ENCODE measurements at regions not wholly inside any gene's neighbourhood (a gene's known extent, or its start where the extent isn't known, plus 50 kb on each side); places are given as distances from the start of the nearest gene placed in this dataset.
"Not testable (repeated sequence)": the region's sequence is repeated elsewhere in the genome, so short reads cannot be mapped to it uniquely, and the experiment has no call there.

GRCh38 chr17:27944546-27945332, 51.6 kb upstream of the LYRM9 start:
- in situ Hi-C loops (cut with MboI; ENCODE audit: low sequenced_read_pairs): no loop called here

GRCh38 chr17:27945333-27945616, 52.1 kb upstream of the LYRM9 start:
- in situ Hi-C loops (cut with MboI; ENCODE audit: low sequenced_read_pairs): no loop called here

- in situ Hi-C loops (cut with MboI; ENCODE audit: low sequenced_read_pairs): no loop called here
These were observed 52.8 kb upstream of the LYRM9 start for GRCh38 chr17:27945953-27946352.

GRCh38 chr17:27946513-27946912, 53.3 kb upstream of the LYRM9 start:
- in situ Hi-C loops (cut with MboI; ENCODE audit: low sequenced_read_pairs): no loop called here

GRCh38 chr17:27947005-27947406, 53.8 kb upstream of the LYRM9 start:
- in situ Hi-C loops (cut with MboI; ENCODE audit: low sequenced_read_pairs): no loop called here

- in situ Hi-C loops (cut with MboI; ENCODE audit: low sequenced_read_pairs): no loop called here
These were observed 56.1 kb upstream of the LYRM9 start for GRCh38 chr17:27949304-27949703.

- in situ Hi-C loops (cut with MboI; ENCODE audit: low sequenced_read_pairs): loop anchor here (10.0 kb wide), 1 partner anchor 55 kb away; the partner anchor contains the start of gene LYRM9
These were observed 57.1 kb upstream of the LYRM9 start for GRCh38 chr17:27950225-27950624.

GRCh38 chr17:27950995-27951394, 57.8 kb upstream of the LYRM9 start:
- in situ Hi-C loops (cut with MboI; ENCODE audit: low sequenced_read_pairs): loop anchor here (10.0 kb wide), 1 partner anchor 56 kb away; the partner anchor contains the start of gene LYRM9

- in situ Hi-C loops (cut with MboI; ENCODE audit: low sequenced_read_pairs): loop anchor here (10.0 kb wide), 1 partner anchor 57 kb away; the partner anchor contains the start of gene LYRM9
These were observed 58.7 kb upstream of the LYRM9 start for GRCh38 chr17:27951872-27952271.

- in situ Hi-C loops (cut with MboI; ENCODE audit: low sequenced_read_pairs): loop anchor here (10.0 kb wide), 1 partner anchor 58 kb away; the partner anchor contains the start of gene LYRM9
These were observed 59.2 kb upstream of the LYRM9 start for GRCh38 chr17:27952366-27952765.

GRCh38 chr17:27954548-27955495, 61.7 kb upstream of the LYRM9 start:
- in situ Hi-C loops (cut with MboI; ENCODE audit: low sequenced_read_pairs): loop anchor here (10.0 kb wide), 1 partner anchor 60 kb away; the partner anchor contains the start of gene LYRM9

- in situ Hi-C loops (cut with MboI; ENCODE audit: low sequenced_read_pairs): loop anchor here (10.0 kb wide), 1 partner anchor 62 kb away; the partner anchor contains the start of gene LYRM9
These were observed 63.7 kb upstream of the LYRM9 start for GRCh38 chr17:27956601-27957445.

- in situ Hi-C loops (cut with MboI; ENCODE audit: low sequenced_read_pairs): loop anchor here (10.0 kb wide), 1 partner anchor 63 kb away; the partner anchor contains the start of gene LYRM9
These were observed 64.3 kb upstream of the LYRM9 start for GRCh38 chr17:27957446-27957793.

GRCh38 chr17:27958708-27959381, 65.7 kb upstream of the LYRM9 start:
- in situ Hi-C loops (cut with MboI; ENCODE audit: low sequenced_read_pairs): loop anchor here (10.0 kb wide), 1 partner anchor 64 kb away; the partner anchor contains the start of gene LYRM9

GRCh38 chr17:27959382-27959709, 66.2 kb upstream of the LYRM9 start:
- in situ Hi-C loops (cut with MboI; ENCODE audit: low sequenced_read_pairs): loop anchor here (10.0 kb wide), 1 partner anchor 65 kb away; the partner anchor contains the start of gene LYRM9

- in situ Hi-C loops (cut with MboI; ENCODE audit: low sequenced_read_pairs): no loop called here
These were observed 67.2 kb upstream of the LYRM9 start for GRCh38 chr17:27960183-27960849.

GRCh38 chr17:27962581-27962980, 69.4 kb upstream of the LYRM9 start:
- in situ Hi-C loops (cut with MboI; ENCODE audit: low sequenced_read_pairs): not testable (repeated sequence)

GRCh38 chr17:27965224-27965623, 72.1 kb upstream of the LYRM9 start:
- in situ Hi-C loops (cut with MboI; ENCODE audit: low sequenced_read_pairs): no loop called here

- in situ Hi-C loops (cut with MboI; ENCODE audit: low sequenced_read_pairs): no loop called here
These were observed 74.2 kb upstream of the NLK start for GRCh38 chr17:27968206-27968732.
